Right renal pelvis (tissue), 4 donors: ENCODE measurements at regions not wholly inside any gene's neighbourhood (a gene's known extent, or its start where the extent isn't known, plus 50 kb on each side); places are given as distances from the start of the nearest gene placed in this dataset.

ENCODE experiments used
- DNase-seq, 4 donors: peaks; one replicate each; pipeline ENCODE4 v3.0.0-alpha.2; 2013; ENCODE audit warnings: low read depth in 4 of 4, low spot score in 3 of 4, missing footprints in 1 of 4

GRCh38 chr10:2953495-2953894 lies 113.9 kb upstream of the PFKP start:
- no peak for DNase-seq

- no peak for DNase-seq
Measured at GRCh38 chr10:2951235-2951835, 116.0 kb upstream of the PFKP start.

- DNase-seq = no peak
Measured at GRCh38 chr10:2950546-2950945, 116.8 kb upstream of the PFKP start.

- DNase-seq = no peak
Measured at GRCh38 chr10:2949948-2950354, 117.4 kb upstream of the PFKP start.

GRCh38 chr10:2949221-2949947 lies 118.0 kb upstream of the PFKP start:
- DNase-seq = no peak

GRCh38 chr10:2948127-2948854 lies 119.1 kb upstream of the PFKP start:
- no peak for DNase-seq

- no peak for DNase-seq
Measured at GRCh38 chr10:2944788-2945187, 122.6 kb upstream of the PFKP start.

- DNase-seq = no peak
Measured at GRCh38 chr10:2943932-2944614, 123.3 kb upstream of the PFKP start.

- no peak for DNase-seq
Measured at GRCh38 chr10:2942938-2943337, 124.4 kb upstream of the PFKP start.

GRCh38 chr10:2938869-2939268 lies 128.5 kb upstream of the PFKP start:
- DNase-seq = no peak

- DNase-seq = peak in 3 of 4 donors; percentile 25 to 56 (median 39)
Measured at GRCh38 chr10:2936816-2937215, 130.5 kb upstream of the PFKP start.

- DNase-seq = no peak
Measured at GRCh38 chr10:2935647-2936386, 131.5 kb upstream of the PFKP start.

GRCh38 chr10:2933924-2934323 lies 133.4 kb upstream of the PFKP start:
- no peak for DNase-seq

- no peak for DNase-seq
Measured at GRCh38 chr10:2933519-2933918, 133.8 kb upstream of the PFKP start.

- no peak for DNase-seq
Measured at GRCh38 chr10:2933071-2933470, 134.3 kb upstream of the PFKP start.

GRCh38 chr10:2929480-2930258 lies 137.7 kb upstream of the PFKP start:
- no peak for DNase-seq

- peak; percentile 67 to 74 (median 72) for DNase-seq
Measured at GRCh38 chr10:2927958-2928840, 139.1 kb upstream of the PFKP start.

- DNase-seq = no peak
Measured at GRCh38 chr10:2926918-2927660, 140.3 kb upstream of the PFKP start.
